GM12875 (cell line): ENCODE measurements at regions not wholly inside any gene's neighbourhood (a gene's known extent, or its start where the extent isn't known, plus 50 kb on each side); places are given as distances from the start of the nearest gene placed in this dataset.

Experiments used
- H3K4me3 ChIP-seq: one replicate; pipeline ENCODE4 v1.5.1; 2011; ENCODE audit warnings: low read depth, low read length, control low read depth
- CTCF ChIP-seq: IDR thresholded peaks from 2 replicates; pipeline ENCODE4 v1.5.1; 2011; ENCODE audit warnings: low read depth, mild to moderate bottlenecking, control low read depth, inconsistent platforms, low read length, moderate library complexity, borderline replicate concordance; ENCODE audit not compliant: insufficient read depth

- no peak overlapping the region for H3K4me3 ChIP-seq
- TF ChIP-seq CTCF, result no peak
Observed at GRCh38 chr7:124662372-124662771, 103.2 kb downstream of the GPR37 start.

- TF ChIP-seq CTCF, result no peak
- no peak overlapping the region for H3K4me3 ChIP-seq
Observed at GRCh38 chr7:124655990-124656389, 109.6 kb downstream of the GPR37 start.

GRCh38 chr7:124652237-124652636 lies 113.4 kb downstream of the GPR37 start:
- no peak for TF ChIP-seq CTCF
- H3K4me3 ChIP-seq, result no peak overlapping the region

GRCh38 chr7:124651136-124651535 lies 114.5 kb downstream of the GPR37 start:
- no peak for TF ChIP-seq CTCF

GRCh38 chr7:124649397-124650014 lies 116.1 kb downstream of the GPR37 start:
- no peak for TF ChIP-seq CTCF

More at GRCh38 chr7:124651136-124651535, 114.5 kb downstream of the GPR37 start:
- no peak overlapping the region for H3K4me3 ChIP-seq

GRCh38 chr7:124647630-124648306 lies 117.8 kb downstream of the GPR37 start:
- H3K4me3 ChIP-seq, result no peak overlapping the region
- TF ChIP-seq CTCF, result no peak

More at GRCh38 chr7:124649397-124650014, 116.1 kb downstream of the GPR37 start:
- no peak overlapping the region for H3K4me3 ChIP-seq

- no peak overlapping the region for H3K4me3 ChIP-seq
- TF ChIP-seq CTCF, result no peak
Observed at GRCh38 chr7:124645704-124646103, 119.9 kb downstream of the GPR37 start.
